Fibroblast of the aortic adventitia (primary cell): ENCODE measurements at regions not wholly inside any gene's neighbourhood (a gene's known extent, or its start where the extent isn't known, plus 50 kb on each side); places are given as distances from the start of the nearest gene placed in this dataset.
A peak's percentile ranks its signal among the peaks of the same experiment; 100 is the strongest.

Source experiments
- DNase-seq: peaks from one replicate; pipeline ENCODE4 v3.0.0-alpha.2; 2010; ENCODE audit warnings: low read depth
- H3K4me3 ChIP-seq: 2 replicates; pipeline ENCODE4 v1.5.1; 2011; ENCODE audit warnings: low read depth, mild to moderate bottlenecking, control low read depth, low read length, moderate library complexity
- CTCF ChIP-seq: IDR thresholded peaks from 2 replicates; pipeline ENCODE4 v1.5.1; 2011; ENCODE audit warnings: mild to moderate bottlenecking, low read length, control low read depth, inconsistent platforms; ENCODE audit not compliant: insufficient read depth

- no peak for DNase-seq
- no peak overlapping the region for H3K4me3 ChIP-seq
- TF ChIP-seq CTCF = no peak
Observed at GRCh38 chrX:39815631-39816030, 282.1 kb downstream of the BCOR start.

- TF ChIP-seq CTCF = no peak
Observed at GRCh38 chrX:39816871-39817731, 280.7 kb downstream of the BCOR start.

GRCh38 chrX:39817754-39818470 lies 279.8 kb downstream of the BCOR start:
- TF ChIP-seq CTCF = no peak
- no peak for DNase-seq
- no peak overlapping the region for H3K4me3 ChIP-seq

More at GRCh38 chrX:39816871-39817731, 280.7 kb downstream of the BCOR start:
- DNase-seq = peak; percentile 37
- no peak overlapping the region for H3K4me3 ChIP-seq

- no peak for DNase-seq
- no peak overlapping the region for H3K4me3 ChIP-seq
- TF ChIP-seq CTCF = no peak
Observed at GRCh38 chrX:39818750-39819149, 279.0 kb downstream of the BCOR start.

GRCh38 chrX:39819921-39820849 lies 277.6 kb downstream of the BCOR start:
- H3K4me3 ChIP-seq = no peak overlapping the region

More at GRCh38 chrX:39819921-39820849, 277.6 kb downstream of the BCOR start:
- peak; percentile 44 for DNase-seq
- no peak for TF ChIP-seq CTCF
